HepG2 (cell line): ENCODE measurements at regions not wholly inside any gene's neighbourhood (a gene's known extent, or its start where the extent isn't known, plus 50 kb on each side); places are given as distances from the start of the nearest gene placed in this dataset.

ENCODE experiments used
- ATAC-seq: fragments of 200-7000 bp; cut with Tn5 transposase; 3 replicates; pipeline ENCODE4 v1.9.1; 2020; ENCODE audit warnings: mild to moderate bottlenecking, moderate library complexity
- BruUV-seq: library from RNA; stranded (reverse); fragments of 400-500 nt; replicated peaks from 2 replicates; lab custom pipeline; 2021; lab: Mats Ljungman, UMichigan
- CTCF ChIA-PET: fragments of 300-600 bp; formaldehyde crosslinking; extraction: SDS; loops from one replicate; lab custom pipeline; 2021; ENCODE audit warnings: low total read pairs, inconsistent platforms, low intra/inter-chr PET ratio; lab: Yijun Ruan, JAX
- POLR2A ChIA-PET: fragments of 350-600 bp; sonication (Branson Sonifier 250); formaldehyde crosslinking; loops from one replicate; lab custom pipeline; 2020; ENCODE audit warnings: antibody characterized with exemption, inconsistent platforms; lab: Yijun Ruan, JAX
- DNase-seq: peaks from one replicate; pipeline ENCODE4 v3.0.0-alpha.2; 2015; ENCODE audit warnings: low spot score
- FAIRE-seq: peaks from 3 replicates; lab custom pipeline; 2011; peaks lifted over from hg19 to GRCh38; lab: Jason Lieb, UNC
- H2AFZ ChIP-seq: one replicate; pipeline ENCODE4 v1.6.1; 2011; ENCODE audit warnings: low read length, inconsistent platforms
- H3K27ac ChIP-seq: fragments of 300-600 bp; 3 replicates; pipeline ENCODE4 v1.8.0; 2011; ENCODE audit warnings: mixed run types, mild to moderate bottlenecking, mixed read lengths, low read length, inconsistent platforms; ENCODE audit not compliant: insufficient read depth; ENCODE audit errors: extremely low read length
- H3K27me3 ChIP-seq, 2 experiments: fragments of 200-600 bp in 1 of 2; 2 replicates in 1 of 2; 3 replicates in 1 of 2; pipeline versions ENCODE4 v1.6.0 to v1.8.0; 2011; ENCODE audit warnings: low read length in 2 of 2, mild to moderate bottlenecking in 2 of 2, moderate library complexity in 2 of 2, inconsistent platforms in 1 of 2; ENCODE audit not compliant: insufficient read depth in 2 of 2, control insufficient read depth in 1 of 2
- H3K36me3 ChIP-seq, 2 experiments: fragments of 200-600 bp in 1 of 2; replicated peaks in 1 of 2; 2 replicates in 1 of 2; 3 replicates in 1 of 2; pipeline versions ENCODE4 v1.5.1 to v1.8.0; 2011; ENCODE audit warnings: low read length in 2 of 2, inconsistent platforms in 1 of 2; ENCODE audit not compliant: insufficient read depth in 2 of 2, control insufficient read depth in 1 of 2
- H3K4me1 ChIP-seq: 2 replicates; pipeline ENCODE4 v1.5.1; 2012; ENCODE audit warnings: low read length, inconsistent platforms; ENCODE audit not compliant: insufficient read depth
- H3K4me2 ChIP-seq: 2 replicates; pipeline ENCODE4 v1.6.0; 2011; ENCODE audit warnings: low read depth, low read length, inconsistent platforms
- H3K4me3 ChIP-seq, 3 experiments: fragments of 200-600 bp in 1 of 3; sonication (generic), shearing (Covaris generic) in 1 of 3; replicated peaks in 1 of 3; 2 replicates each; pipeline ENCODE4 v1.5.1; 2011 to 2016; ENCODE audit warnings: low read length in 3 of 3, inconsistent platforms in 2 of 3, low read depth in 2 of 3, mild to moderate bottlenecking in 2 of 3, control low read depth in 1 of 3, mixed read lengths in 1 of 3; ENCODE audit not compliant: insufficient read depth in 1 of 3
- H3K79me2 ChIP-seq: one replicate; pipeline ENCODE4 v1.6.1; 2011; ENCODE audit warnings: low read length, inconsistent platforms; ENCODE audit not compliant: insufficient read depth
- H3K9ac ChIP-seq: 2 replicates; pipeline ENCODE4 v1.6.0; 2011; ENCODE audit warnings: mild to moderate bottlenecking, low read depth, low read length, inconsistent platforms; ENCODE audit not compliant: insufficient read depth
- H3K9me3 ChIP-seq: 2 replicates; pipeline ENCODE4 v1.5.1; 2012; ENCODE audit warnings: mild to moderate bottlenecking, low read length
- H4K20me1 ChIP-seq: 2 replicates; pipeline ENCODE4 v1.6.0; 2011; ENCODE audit warnings: inconsistent platforms, mild to moderate bottlenecking, low read length, moderate library complexity; ENCODE audit not compliant: insufficient read depth
- EZH2 ChIP-seq: conservative IDR thresholded peaks from 2 replicates; pipeline ENCODE4 v1.6.1; 2012; ENCODE audit warnings: mild to moderate bottlenecking, low read depth, low read length, moderate library complexity
- HDAC2 ChIP-seq: sonication (generic); formaldehyde crosslinking; IDR thresholded peaks from 2 replicates; pipeline ENCODE4 v1.4.0; 2020; ENCODE audit warnings: missing genetic modification reagents
- PITX1 ChIP-seq: sonication (generic); formaldehyde crosslinking; IDR thresholded peaks from 2 replicates; pipeline ENCODE4 v1.5.1; 2020; ENCODE audit warnings: mild to moderate bottlenecking, missing genetic modification reagents
- PRDM4 ChIP-seq: sonication (generic); formaldehyde crosslinking; IDR thresholded peaks from 2 replicates; pipeline ENCODE4 v1.9.0; 2021; ENCODE audit warnings: missing genetic modification reagents, borderline replicate concordance
- RNF2 ChIP-seq: fragments of 450-650 bp; conservative IDR thresholded peaks from 2 replicates; pipeline ENCODE4 v1.6.1; 2016; ENCODE audit warnings: low read depth
- SALL1 ChIP-seq: sonication (generic); formaldehyde crosslinking; IDR thresholded peaks from 2 replicates; pipeline ENCODE4 v1.8.0; 2022; ENCODE audit warnings: mild to moderate bottlenecking, missing genetic modification reagents
- SP2 ChIP-seq: sonication (generic); formaldehyde crosslinking; IDR thresholded peaks from 2 replicates; pipeline ENCODE4 v1.5.1; 2020; ENCODE audit warnings: mild to moderate bottlenecking, missing genetic modification reagents
- ZMYM3 ChIP-seq: sonication (generic); formaldehyde crosslinking; IDR thresholded peaks from 2 replicates; pipeline ENCODE4 v1.5.1; 2020; ENCODE audit warnings: mild to moderate bottlenecking, missing genetic modification reagents
- ZNF746 ChIP-seq: sonication (generic); formaldehyde crosslinking; IDR thresholded peaks from 2 replicates; pipeline ENCODE4 v1.8.0; 2022; ENCODE audit warnings: mild to moderate bottlenecking, missing genetic modification reagents
- ZSCAN31 ChIP-seq: sonication (generic); formaldehyde crosslinking; IDR thresholded peaks from 2 replicates; pipeline ENCODE4 v1.5.0; 2020; ENCODE audit warnings: low read depth, mild to moderate bottlenecking, missing genetic modification reagents
- WGBS: methylation state at CpG from one replicate; pipeline ENCODE4 v1.1.6; 2017; ENCODE audit warnings: low lambda C conversion rate; 5-methylcytosine and 5-hydroxymethylcytosine counted together
- in situ Hi-C: cut with HindIII; loops from 2 replicates; pipeline ENCODE4 v1.10.0; 2017; ENCODE audit warnings: low pct_unique_long_range_greater_than_20kb; ENCODE audit not compliant: extremely low pct_ligation_motif_present
- intact Hi-C: fragments of 100-400 bp; cut with micrococcal nuclease; formaldehyde crosslinking; loops from one replicate; pipeline ENCODE4 v1.10.0; 2022; ENCODE audit not compliant: unreplicated experiment

- no peak for FAIRE-seq
Measured at GRCh38 chr14:45790293-45790692, 537.3 kb upstream of the MIS18BP1 start.

More at GRCh38 chr14:45790293-45790692, 537.3 kb upstream of the MIS18BP1 start:
- ATAC-seq (no peak), DNase-seq (no peak)
- in situ Hi-C loops = no loop called here
- 0 out of 2 replicates have a peak, but pooled peaks cover 5% of the 10 kb centered on the region for H3K4me1 ChIP-seq
- H2AFZ ChIP-seq = no peak overlapping the region
- intact Hi-C loops = no loop called here
- CTCF ChIA-PET = no interaction called here
- POLR2A ChIA-PET = no interaction called here
- H3K4me3 ChIP-seq = no peak overlapping the region
- no peak overlapping the region for H3K27ac ChIP-seq
- no TSS peak for BruUV-seq
- no peaks in the 10 kb centered on the region for H3K27me3 ChIP-seq
- H3K4me2 ChIP-seq = no peak overlapping the region
- 0% methylated on average over 1 of the region's 1 CpG for WGBS
- no peaks in the 10 kb centered on the region for H3K79me2 ChIP-seq
- H3K36me3 ChIP-seq = no peaks in the 10 kb centered on the region
- H3K9ac ChIP-seq = no peak overlapping the region
- peaks cover 74% of the 10 kb centered on the region for H3K9me3 ChIP-seq
- no peaks in the 10 kb centered on the region for H4K20me1 ChIP-seq
- no peak for TF ChIP-seq SP2 (CRISPR knock-in tag)
- no peak for TF ChIP-seq SALL1 (CRISPR knock-in tag)
- no peak for TF ChIP-seq EZH2
- no peak for TF ChIP-seq HDAC2 (CRISPR knock-in tag)
- no peak for TF ChIP-seq RNF2
- no peak for TF ChIP-seq PRDM4
- no peak for TF ChIP-seq ZMYM3
- TF ChIP-seq PITX1 (CRISPR knock-in tag) = no peak
- TF ChIP-seq ZSCAN31 (CRISPR knock-in tag) = no peak
- TF ChIP-seq ZNF746 = no peak
